Neural cell (in vitro differentiated cells): ENCODE measurements at regions not wholly inside any gene's neighbourhood (a gene's known extent, or its start where the extent isn't known, plus 50 kb on each side); places are given as distances from the start of the nearest gene placed in this dataset.

Source experiments
- H2AFZ ChIP-seq: fragments of 200-600, 300-800 bp; sonication (generic), shearing (Covaris generic); 2 replicates; pipeline ENCODE4 v1.6.0; 2014; ENCODE audit warnings: low read depth, mild to moderate bottlenecking, antibody characterized with exemption, low read length, moderate library complexity
- H3F3A ChIP-seq: fragments of 200-600 bp; shearing (Covaris generic); 2 replicates; pipeline ENCODE4 v1.6.1; 2016; ENCODE audit warnings: mild to moderate bottlenecking, moderate library complexity, mixed read lengths, antibody characterized with exemption, low read length; ENCODE audit not compliant: insufficient read depth, poor library complexity, severe bottlenecking
- H3K27ac ChIP-seq: fragments of 200-600, 300-800 bp; sonication (generic), shearing (Covaris generic); 2 replicates; pipeline ENCODE4 v1.5.1; 2014; ENCODE audit warnings: mild to moderate bottlenecking, low read length, moderate library complexity
- H3K27me3 ChIP-seq: fragments of 300-800, 200-600 bp; sonication (generic), shearing (Covaris generic); 2 replicates; pipeline ENCODE4 v1.6.0; 2014; ENCODE audit warnings: mild to moderate bottlenecking, low read depth, low read length, moderate library complexity; ENCODE audit not compliant: insufficient read depth
- H3K36me3 ChIP-seq: fragments of 300-800, 200-600 bp; sonication (generic), shearing (Covaris generic); 2 replicates; pipeline ENCODE4 v1.5.1; 2014; ENCODE audit warnings: mild to moderate bottlenecking, antibody characterized with exemption, low read length, moderate library complexity; ENCODE audit not compliant: insufficient read depth
- H3K4me2 ChIP-seq: fragments of 300-800, 200-600 bp; sonication (generic), shearing (Covaris generic); 2 replicates; pipeline ENCODE4 v1.6.0; 2014; ENCODE audit warnings: mild to moderate bottlenecking, low read length
- H3K4me3 ChIP-seq: fragments of 300-800, 200-600 bp; sonication (generic), shearing (Covaris generic); 2 replicates; pipeline ENCODE4 v1.5.1; 2014; ENCODE audit warnings: mild to moderate bottlenecking, low read length, moderate library complexity
- H3K79me2 ChIP-seq: fragments of 200-600 bp; shearing (Covaris generic); replicated peaks from 2 replicates; pipeline ENCODE4 v1.6.0; 2014; ENCODE audit warnings: mild to moderate bottlenecking, low read length, moderate library complexity; ENCODE audit not compliant: insufficient read depth
- H3K9ac ChIP-seq: fragments of 300-800, 200-600 bp; sonication (generic), shearing (Covaris generic); 2 replicates; pipeline ENCODE4 v1.6.1; 2016; ENCODE audit warnings: mild to moderate bottlenecking, low read length, mixed read lengths
- H3K9me2 ChIP-seq: fragments of 200-600 bp; shearing (Covaris generic); 2 replicates; pipeline ENCODE4 v1.6.1; 2016; ENCODE audit warnings: mild to moderate bottlenecking, low read length, mixed read lengths; ENCODE audit not compliant: insufficient read depth
- H3K9me3 ChIP-seq: fragments of 200-600, 300-800 bp; sonication (generic), shearing (Covaris generic); 2 replicates; pipeline ENCODE4 v1.6.1; 2016; ENCODE audit warnings: mild to moderate bottlenecking, mixed run types, low read length, moderate library complexity, mixed read lengths
- H4K20me1 ChIP-seq: fragments of 200-600 bp; shearing (Covaris generic); 2 replicates; pipeline ENCODE4 v1.6.1; 2016; ENCODE audit warnings: mild to moderate bottlenecking, mixed run types; ENCODE audit not compliant: insufficient read depth
- EP300 ChIP-seq: fragments of 450-650 bp; conservative IDR thresholded peaks from 2 replicates; pipeline ENCODE4 v1.6.1; 2014; ENCODE audit warnings: antibody characterized with exemption, mild to moderate bottlenecking, moderate library complexity; ENCODE audit not compliant: poor library complexity, severe bottlenecking
- EZH2 ChIP-seq: fragments of 200-600, 300-800 bp; shearing (Covaris generic), sonication (generic); IDR thresholded peaks from 2 replicates; pipeline ENCODE4 v1.6.1; 2014; ENCODE audit warnings: antibody characterized with exemption, low read length, borderline replicate concordance, mild to moderate bottlenecking; ENCODE audit not compliant: insufficient read depth, poor library complexity, severe bottlenecking
- MXI1 ChIP-seq: fragments of 450-650 bp; conservative IDR thresholded peaks from 2 replicates; pipeline ENCODE4 v1.6.1; 2014; ENCODE audit warnings: antibody characterized with exemption, mild to moderate bottlenecking; ENCODE audit not compliant: poor library complexity, severe bottlenecking
- POLR2AphosphoS5 ChIP-seq: IDR thresholded peaks from 2 replicates; pipeline ENCODE4 v1.6.1; 2012
- RAD21 ChIP-seq: fragments of 450-650 bp; conservative IDR thresholded peaks from 2 replicates; pipeline ENCODE4 v1.6.1; 2014; ENCODE audit warnings: antibody characterized with exemption, mild to moderate bottlenecking, moderate library complexity
- SMC3 ChIP-seq: fragments of 450-650 bp; conservative IDR thresholded peaks from 2 replicates; pipeline ENCODE4 v1.6.1; 2014; ENCODE audit warnings: antibody characterized with exemption, mild to moderate bottlenecking, moderate library complexity; ENCODE audit not compliant: poor library complexity
- TAF1 ChIP-seq: IDR thresholded peaks from 2 replicates; pipeline ENCODE4 v1.6.1; 2012; ENCODE audit warnings: low read depth
- TF ChIP-seq, protein P1 (sequence below): IDR thresholded peaks from 2 replicates; pipeline ENCODE4 v1.6.1; 2012; ENCODE audit warnings: borderline replicate concordance
- TF ChIP-seq, protein P2 (sequence below): fragments of 450-650 bp; IDR thresholded peaks from 2 replicates; pipeline ENCODE4 v1.5.1; 2014; ENCODE audit warnings: antibody characterized with exemption, mild to moderate bottlenecking, moderate library complexity; ENCODE audit not compliant: poor library complexity, severe bottlenecking

GRCh38 chr5:61924251-61924650 is 381.8 kb upstream of the KIF2A start:
- no peak overlapping the region for H2AFZ ChIP-seq

DNA sequence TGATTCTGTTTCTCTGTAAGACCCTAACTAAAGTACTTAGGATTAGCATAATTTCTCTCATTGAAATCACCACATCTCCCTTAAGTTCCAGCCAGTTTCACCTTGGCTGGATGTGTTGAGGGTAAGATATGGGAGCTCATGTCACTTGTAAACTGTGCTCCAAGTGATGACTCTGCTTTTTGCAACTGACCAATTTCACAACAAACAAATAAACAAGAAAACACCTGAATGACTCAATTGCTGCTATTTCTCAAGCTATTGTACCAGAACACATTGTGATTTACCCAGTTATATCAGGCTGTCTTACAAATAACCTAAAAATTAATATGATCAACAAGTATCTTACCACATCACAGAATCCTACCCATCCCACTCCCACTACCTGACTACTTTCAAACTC is 379.1 kb upstream of the KIF2A start:
- no peak overlapping the region for H3K27ac ChIP-seq
- no peak overlapping the region for H3K4me3 ChIP-seq
- no peaks in the 10 kb centered on the region for H4K20me1 ChIP-seq
- H3K27me3 ChIP-seq = no peaks in the 10 kb centered on the region
- H3K79me2 ChIP-seq = no peaks in the 10 kb centered on the region
- TF ChIP-seq EP300 (no peak), RAD21 (no peak), TAF1 (no peak), SMC3 (no peak), MXI1 (no peak), POLR2AphosphoS5 (no peak), EZH2 (no peak)
- TF ChIP-seq, protein P1, sequence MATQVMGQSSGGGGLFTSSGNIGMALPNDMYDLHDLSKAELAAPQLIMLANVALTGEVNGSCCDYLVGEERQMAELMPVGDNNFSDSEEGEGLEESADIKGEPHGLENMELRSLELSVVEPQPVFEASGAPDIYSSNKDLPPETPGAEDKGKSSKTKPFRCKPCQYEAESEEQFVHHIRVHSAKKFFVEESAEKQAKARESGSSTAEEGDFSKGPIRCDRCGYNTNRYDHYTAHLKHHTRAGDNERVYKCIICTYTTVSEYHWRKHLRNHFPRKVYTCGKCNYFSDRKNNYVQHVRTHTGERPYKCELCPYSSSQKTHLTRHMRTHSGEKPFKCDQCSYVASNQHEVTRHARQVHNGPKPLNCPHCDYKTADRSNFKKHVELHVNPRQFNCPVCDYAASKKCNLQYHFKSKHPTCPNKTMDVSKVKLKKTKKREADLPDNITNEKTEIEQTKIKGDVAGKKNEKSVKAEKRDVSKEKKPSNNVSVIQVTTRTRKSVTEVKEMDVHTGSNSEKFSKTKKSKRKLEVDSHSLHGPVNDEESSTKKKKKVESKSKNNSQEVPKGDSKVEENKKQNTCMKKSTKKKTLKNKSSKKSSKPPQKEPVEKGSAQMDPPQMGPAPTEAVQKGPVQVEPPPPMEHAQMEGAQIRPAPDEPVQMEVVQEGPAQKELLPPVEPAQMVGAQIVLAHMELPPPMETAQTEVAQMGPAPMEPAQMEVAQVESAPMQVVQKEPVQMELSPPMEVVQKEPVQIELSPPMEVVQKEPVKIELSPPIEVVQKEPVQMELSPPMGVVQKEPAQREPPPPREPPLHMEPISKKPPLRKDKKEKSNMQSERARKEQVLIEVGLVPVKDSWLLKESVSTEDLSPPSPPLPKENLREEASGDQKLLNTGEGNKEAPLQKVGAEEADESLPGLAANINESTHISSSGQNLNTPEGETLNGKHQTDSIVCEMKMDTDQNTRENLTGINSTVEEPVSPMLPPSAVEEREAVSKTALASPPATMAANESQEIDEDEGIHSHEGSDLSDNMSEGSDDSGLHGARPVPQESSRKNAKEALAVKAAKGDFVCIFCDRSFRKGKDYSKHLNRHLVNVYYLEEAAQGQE = no peak
- TF ChIP-seq, protein P2, sequence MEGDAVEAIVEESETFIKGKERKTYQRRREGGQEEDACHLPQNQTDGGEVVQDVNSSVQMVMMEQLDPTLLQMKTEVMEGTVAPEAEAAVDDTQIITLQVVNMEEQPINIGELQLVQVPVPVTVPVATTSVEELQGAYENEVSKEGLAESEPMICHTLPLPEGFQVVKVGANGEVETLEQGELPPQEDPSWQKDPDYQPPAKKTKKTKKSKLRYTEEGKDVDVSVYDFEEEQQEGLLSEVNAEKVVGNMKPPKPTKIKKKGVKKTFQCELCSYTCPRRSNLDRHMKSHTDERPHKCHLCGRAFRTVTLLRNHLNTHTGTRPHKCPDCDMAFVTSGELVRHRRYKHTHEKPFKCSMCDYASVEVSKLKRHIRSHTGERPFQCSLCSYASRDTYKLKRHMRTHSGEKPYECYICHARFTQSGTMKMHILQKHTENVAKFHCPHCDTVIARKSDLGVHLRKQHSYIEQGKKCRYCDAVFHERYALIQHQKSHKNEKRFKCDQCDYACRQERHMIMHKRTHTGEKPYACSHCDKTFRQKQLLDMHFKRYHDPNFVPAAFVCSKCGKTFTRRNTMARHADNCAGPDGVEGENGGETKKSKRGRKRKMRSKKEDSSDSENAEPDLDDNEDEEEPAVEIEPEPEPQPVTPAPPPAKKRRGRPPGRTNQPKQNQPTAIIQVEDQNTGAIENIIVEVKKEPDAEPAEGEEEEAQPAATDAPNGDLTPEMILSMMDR = no peak
- H3K36me3 ChIP-seq = no peaks in the 10 kb centered on the region
- H3K4me2 ChIP-seq = no peak overlapping the region
- no peaks in the 10 kb centered on the region for H3K9me3 ChIP-seq
- no peak overlapping the region for H3K9ac ChIP-seq
- H2AFZ ChIP-seq = no peak overlapping the region
- H3K9me2 ChIP-seq = no peaks in the 10 kb centered on the region
- H3F3A ChIP-seq = no peaks in the 10 kb centered on the region

More at GRCh38 chr5:61924251-61924650, 381.8 kb upstream of the KIF2A start:
- H3K4me3 ChIP-seq = no peak overlapping the region
- no peaks in the 10 kb centered on the region for H3K27me3 ChIP-seq
- no peak overlapping the region for H3K9ac ChIP-seq
- no peak overlapping the region for H3K27ac ChIP-seq
- no peaks in the 10 kb centered on the region for H3K9me3 ChIP-seq
- no peaks in the 10 kb centered on the region for H4K20me1 ChIP-seq
- TF ChIP-seq EZH2 (no peak), POLR2AphosphoS5 (no peak), EP300 (no peak), SMC3 (no peak), TAF1 (no peak)
- no peaks in the 10 kb centered on the region for H3K36me3 ChIP-seq
- H3K9me2 ChIP-seq = no peaks in the 10 kb centered on the region
- no peaks in the 10 kb centered on the region for H3F3A ChIP-seq
- H3K4me2 ChIP-seq = no peak overlapping the region
- no peaks in the 10 kb centered on the region for H3K79me2 ChIP-seq

DNA sequence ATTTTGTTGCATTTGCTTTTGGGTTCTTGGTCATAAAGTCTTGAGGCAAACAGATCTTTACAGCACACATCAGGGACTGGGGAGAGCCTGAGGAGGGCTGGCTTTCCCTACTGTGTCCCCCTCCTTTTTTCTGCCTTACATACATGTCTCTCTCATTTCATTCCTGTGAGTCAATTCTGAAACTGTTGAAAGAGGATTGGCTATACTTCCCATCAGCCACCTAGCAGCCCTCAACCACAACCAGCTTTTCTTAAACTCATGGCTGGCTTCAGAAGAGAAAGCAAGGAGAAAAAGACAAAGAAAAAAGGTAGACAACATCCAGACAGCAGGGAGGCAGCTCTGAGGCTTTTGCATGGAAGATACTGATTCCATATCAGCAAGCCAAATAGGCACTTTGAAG is 374.8 kb upstream of the KIF2A start:
- Histone ChIP-seq H4K20me1 (no peaks in the 10 kb centered on the region), H3K9ac (no peak overlapping the region), H3K27me3 (no peaks in the 10 kb centered on the region), H2AFZ (no peak overlapping the region), H3K4me2 (no peak overlapping the region), H3K9me2 (no peaks in the 10 kb centered on the region), H3K4me3 (no peak overlapping the region), H3K79me2 (no peaks in the 10 kb centered on the region), H3K36me3 (no peaks in the 10 kb centered on the region), H3K9me3 (no peaks in the 10 kb centered on the region), H3F3A (no peaks in the 10 kb centered on the region), H3K27ac (no peak overlapping the region)
- TF ChIP-seq MXI1 (no peak), TAF1 (no peak), SMC3 (no peak), RAD21 (no peak), EP300 (no peak), POLR2AphosphoS5 (no peak), EZH2 (no peak)
- TF ChIP-seq, protein P2 = no peak
- TF ChIP-seq, protein P1 = no peak
